Activated CD8-positive, alpha-beta memory T cell treated with anti-CD3 and anti-CD28 coated beads for 48 hours (primary cell): ENCODE measurements at regions not wholly inside any gene's neighbourhood (a gene's known extent, or its start where the extent isn't known, plus 50 kb on each side); places are given as distances from the start of the nearest gene placed in this dataset.
A peak's percentile ranks its signal among the peaks of the same experiment; 100 is the strongest.

Experiments used
- DNase-seq, 3 experiments: peaks; one replicate each; pipeline ENCODE4 v3.0.0-alpha.2; 2020; ENCODE audit warnings: low read depth in 2 of 3, low spot score in 2 of 3

DNA sequence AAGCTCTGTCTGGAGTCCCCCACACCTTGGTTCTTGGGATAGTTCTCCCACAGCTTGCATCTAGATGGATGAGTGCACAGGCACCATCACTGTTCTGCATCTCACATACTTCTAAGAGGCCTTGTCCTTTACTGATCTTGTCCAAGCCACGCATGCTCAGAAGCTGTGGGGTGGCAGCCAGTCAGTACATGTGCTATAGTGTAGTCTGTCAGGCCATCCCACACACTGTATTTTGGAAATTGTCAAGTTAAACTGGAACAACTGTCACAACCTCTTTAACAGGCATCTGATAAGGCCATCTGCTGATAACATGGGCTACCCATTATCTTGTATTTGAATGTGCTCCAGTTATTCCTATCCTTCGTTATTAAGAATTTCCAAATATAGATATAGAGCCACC, 296.5 kb upstream of the AZI2 start:
- no peak for DNase-seq

DNA sequence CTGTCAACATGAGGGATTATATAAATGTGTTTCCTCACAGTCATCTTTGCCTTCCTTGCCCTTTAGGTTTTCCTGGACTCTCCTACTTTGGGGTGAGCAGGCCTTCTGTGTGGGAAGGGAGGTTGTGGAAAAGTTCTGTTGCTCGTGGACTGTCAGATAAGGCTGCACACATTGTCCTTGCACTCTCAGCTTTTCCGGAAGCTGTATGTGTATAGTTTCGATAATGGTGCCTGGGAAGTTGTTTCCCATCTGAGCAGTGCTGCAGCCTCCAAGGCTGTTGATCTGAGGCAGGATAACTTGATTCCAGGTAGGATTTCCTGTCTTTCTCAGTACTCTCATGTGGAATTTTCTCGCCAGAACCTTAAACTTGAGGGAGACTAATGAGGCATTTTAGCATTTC, 297.8 kb upstream of the AZI2 start:
- DNase-seq: no peak

DNA sequence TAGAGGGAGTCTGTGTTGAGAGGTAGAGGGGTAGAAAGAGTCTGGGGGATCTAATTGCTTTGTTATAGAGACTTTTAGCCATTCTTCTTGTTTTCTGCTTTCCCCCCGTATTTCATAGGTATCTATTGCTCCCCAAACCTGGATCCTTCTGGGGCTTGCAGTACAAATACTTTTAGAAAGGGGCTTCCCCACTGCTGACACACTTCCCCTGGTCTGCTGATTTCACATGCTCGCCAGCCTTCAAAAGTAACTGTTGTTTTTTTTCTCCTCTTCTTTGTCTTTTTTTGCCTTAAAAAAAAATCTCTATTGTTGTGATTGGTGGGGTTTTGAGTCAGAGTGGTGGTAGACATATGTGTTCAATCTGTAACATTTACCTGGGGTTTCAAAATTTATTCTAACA, 300.6 kb upstream of the AZI2 start:
- DNase-seq: no peak

DNA sequence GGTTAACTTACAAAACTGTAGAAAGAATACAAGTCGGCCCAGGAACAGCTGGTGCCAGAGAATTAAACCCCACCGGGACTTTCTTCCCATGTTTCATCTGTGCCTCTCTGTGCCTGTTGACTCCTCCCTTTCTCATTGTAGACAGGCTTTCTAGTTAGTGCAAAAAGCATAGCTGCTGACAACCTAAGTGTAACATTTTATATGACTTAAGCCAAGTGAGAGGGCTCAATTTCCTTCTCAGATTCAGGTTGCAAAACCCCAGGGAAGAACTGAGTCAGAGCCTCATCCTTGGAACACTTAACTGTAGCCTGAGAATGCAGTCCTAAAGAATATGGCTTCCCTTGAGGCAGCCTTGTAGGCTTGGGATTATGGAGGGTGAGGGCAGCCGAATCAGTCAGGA, 302.5 kb upstream of the AZI2 start:
- DNase-seq: no peak

DNA sequence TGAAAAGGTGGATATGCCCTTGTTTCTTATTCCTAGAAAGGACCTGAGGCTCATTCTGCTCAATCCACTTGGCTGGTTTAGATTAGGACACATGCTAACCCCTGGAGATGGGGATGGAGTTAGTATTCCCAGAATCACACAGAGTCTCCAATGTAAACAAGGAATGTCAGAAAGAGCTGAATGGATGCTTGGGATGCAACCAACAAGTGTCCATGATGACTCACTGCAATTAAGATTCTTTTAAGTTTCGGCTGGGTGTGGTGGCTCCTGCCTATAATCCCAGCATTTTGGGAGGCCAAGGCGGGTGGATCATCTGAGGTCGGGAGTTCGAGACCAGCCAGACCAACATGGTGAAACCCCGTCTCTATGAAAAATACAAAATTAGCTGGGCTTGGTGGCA, 315.5 kb upstream of the AZI2 start:
- no peak for DNase-seq

DNA sequence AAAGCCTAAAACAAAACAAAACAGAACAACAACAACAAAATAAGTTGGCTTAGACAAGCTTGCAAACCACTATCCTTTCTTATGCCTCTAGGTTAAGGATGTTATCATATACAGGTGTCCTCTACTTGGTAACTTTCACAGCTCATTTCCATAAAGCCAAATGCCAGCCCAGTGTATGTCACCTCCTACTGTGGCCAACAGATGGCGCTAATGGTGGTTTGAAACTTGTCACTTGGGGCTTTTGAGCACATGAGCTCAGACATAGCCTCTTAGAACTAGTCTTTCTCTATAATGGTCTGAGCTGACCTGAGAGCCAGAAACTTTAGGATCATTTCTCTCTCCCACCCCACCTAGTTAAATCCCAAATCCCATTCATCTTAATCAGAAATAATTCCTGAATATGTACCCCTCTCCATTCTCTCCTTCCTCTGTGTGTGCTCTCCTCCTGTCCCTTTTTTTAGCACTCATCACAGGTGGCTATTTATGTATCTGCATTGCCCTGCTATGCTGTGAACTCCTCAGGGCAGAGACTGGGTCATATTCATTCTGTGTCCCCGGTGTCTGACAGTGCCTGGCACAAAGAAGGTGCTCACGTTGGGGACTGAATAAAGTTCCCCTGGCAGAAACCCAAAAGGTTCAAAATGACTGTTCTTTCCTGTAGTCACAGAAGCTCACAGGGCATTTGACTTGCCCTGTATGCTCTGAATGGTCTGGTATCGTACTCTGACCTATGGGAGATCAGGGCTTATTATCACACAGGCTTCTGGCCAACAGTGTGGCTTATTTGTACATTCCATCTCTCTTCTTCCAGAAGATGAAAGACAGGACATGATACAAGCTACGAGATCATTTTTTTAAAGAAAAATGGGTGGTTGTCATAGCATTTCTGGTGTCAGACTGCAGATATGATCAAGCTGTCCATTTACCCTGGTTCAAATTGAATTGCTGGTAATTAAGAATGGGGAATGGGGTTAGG, 319.3 kb upstream of the AZI2 start:
- DNase-seq: peak in 2 of 3 experiments; percentile 3 to 12

DNA sequence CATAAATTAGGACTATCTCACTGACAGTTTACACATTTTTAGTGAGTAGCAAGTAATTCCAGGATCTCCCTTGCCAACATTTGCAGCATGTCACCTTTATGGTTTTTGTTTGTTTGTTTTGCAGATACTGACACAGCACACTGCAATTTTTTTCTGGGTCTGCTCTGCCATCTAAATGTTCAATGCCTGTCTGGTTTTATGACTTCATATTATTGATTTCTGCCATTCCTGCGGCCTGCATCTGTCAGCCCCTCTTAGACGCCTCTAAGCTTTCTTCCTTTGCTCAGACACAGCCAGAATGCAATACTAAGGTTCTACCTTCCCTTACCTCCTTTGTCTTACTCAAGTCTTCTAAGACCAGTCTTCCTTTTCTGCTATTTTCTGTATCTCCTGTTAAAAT, 321.2 kb upstream of the AZI2 start:
- DNase-seq: no peak

DNA sequence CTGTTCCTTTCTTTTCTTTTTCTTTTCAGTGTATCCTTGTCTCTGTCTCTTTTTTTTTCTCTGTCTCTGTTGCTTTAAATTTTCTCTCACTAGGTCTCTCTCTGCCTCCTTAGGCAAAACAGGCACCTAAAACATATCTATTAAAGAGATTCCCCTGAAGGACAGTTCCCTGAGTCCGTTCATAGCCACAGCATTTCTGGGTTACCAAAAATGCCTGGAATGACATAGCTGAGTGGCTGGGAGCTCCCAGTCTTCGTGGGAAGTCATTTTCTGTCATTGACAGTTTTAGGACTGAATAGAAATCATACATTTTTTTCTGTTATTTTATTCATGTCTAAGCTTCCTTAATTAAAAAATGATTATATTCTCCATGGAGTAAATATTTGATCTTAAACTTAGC, 323.8 kb upstream of the AZI2 start:
- no peak for DNase-seq

DNA sequence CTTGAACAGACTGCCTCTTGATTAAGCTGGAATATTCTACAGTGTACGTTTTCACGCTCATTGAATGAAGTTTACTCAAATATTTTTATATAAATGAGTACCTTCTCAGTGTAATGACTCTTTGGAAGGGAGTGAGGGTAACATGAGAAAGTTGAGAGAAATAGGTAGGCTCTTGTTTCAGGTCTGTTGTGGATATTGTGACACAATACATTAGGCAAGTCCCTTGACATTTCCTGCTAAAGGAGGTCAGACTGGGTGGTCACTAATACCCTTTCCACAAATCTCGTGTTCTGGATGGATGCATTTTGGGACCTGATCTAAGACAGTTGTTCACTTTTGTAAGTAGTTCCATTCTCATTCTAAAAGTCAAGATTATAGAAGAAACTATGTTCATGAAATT, 324.8 kb upstream of the AZI2 start:
- DNase-seq: no peak

DNA sequence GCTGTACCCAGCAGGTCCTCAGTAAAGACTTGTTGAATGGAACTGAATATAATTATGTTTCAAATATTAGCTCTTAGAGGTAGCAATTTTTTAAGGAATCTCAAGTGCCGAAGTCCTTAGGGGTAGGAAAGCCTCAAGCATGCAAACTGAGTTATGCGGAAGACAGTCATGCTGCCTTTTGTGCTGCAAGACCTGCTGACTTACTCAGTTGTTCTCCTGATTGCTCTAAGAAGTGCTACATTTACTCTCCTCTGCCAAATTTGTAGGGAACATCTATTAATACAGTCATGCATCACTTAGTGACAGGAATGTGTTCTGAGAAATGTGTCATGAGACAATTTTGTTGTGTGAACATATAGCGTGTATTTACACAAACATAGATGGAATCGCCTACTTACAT, 325.6 kb upstream of the AZI2 start:
- DNase-seq: no peak

DNA sequence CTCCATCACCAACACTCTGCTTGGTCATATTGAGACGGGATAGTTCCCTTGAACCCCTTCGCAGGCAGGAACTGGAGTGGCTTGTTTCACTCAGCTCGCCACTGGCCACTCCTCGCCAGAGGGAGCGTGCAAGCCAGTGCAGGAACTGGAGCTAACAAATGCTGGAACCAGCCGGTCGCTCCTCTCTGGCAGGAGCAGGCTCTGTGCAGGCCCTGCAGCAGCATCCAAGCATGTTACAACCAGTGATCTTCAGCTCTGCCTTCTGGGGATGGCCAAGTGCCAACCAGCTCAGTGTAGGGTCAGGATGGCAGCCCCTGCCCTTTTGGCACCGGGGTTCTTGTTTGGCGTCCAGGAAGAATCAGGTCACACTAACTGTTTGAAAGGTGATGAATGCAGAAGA, 329.0 kb upstream of the AZI2 start:
- no peak for DNase-seq

DNA sequence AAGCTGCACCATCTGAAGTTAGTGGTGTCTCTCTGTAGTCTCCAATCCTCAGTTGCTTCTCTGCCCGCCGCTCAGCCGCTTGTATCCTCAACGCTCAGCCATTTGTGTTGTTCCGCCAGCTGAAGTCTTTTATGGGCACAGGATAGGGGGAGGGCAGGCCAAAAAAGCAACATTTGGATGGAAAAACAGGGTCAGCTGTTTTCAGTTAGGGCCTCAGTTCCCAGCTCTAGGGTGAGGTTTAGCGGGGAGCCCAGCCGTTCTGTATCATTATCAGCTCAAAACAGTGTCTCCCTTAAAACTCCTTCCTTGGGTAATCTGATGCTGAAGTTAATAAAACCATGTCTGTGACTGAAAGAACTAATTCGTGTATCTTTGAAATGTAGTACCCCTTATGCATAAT, 329.5 kb upstream of the AZI2 start:
- DNase-seq: no peak

DNA sequence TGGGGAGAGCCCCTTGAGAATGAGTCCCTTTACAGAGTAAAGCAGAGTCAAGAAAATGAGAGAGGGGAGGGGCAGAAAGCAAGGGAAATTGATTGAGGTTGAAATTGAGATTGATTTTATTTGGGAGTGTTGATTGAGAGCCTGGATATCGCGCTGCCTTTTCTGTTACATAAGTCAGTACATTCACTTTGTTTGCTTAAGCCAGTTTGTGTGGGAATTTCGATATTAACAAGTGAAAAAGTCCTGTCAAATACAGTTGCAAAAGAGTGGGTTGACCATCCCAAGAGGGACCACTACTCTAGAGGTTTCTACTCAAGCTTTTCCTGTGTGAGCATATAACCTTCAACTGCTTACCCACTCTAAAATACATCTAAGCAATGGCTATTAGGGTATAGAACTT, 331.4 kb upstream of the AZI2 start:
- DNase-seq: no peak

DNA sequence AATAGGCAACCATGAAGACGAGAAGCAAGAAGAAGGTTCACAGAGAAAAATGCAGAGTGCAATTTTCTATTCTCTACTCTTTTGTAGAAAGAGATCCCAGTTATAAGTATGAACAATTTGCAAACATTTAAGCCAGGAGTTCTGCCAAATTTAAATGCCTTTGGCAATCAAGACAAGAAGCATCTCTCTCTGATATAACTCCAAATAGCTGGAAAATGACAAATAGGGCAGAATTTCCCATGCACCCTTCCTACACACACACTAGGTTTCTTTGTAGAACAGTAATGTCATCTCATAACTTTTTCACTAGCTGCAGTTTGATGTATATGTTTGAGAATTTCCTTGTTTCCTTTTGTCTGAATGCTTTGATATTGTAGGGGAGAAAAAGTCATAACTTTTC, 333.5 kb upstream of the AZI2 start:
- DNase-seq: no peak

DNA sequence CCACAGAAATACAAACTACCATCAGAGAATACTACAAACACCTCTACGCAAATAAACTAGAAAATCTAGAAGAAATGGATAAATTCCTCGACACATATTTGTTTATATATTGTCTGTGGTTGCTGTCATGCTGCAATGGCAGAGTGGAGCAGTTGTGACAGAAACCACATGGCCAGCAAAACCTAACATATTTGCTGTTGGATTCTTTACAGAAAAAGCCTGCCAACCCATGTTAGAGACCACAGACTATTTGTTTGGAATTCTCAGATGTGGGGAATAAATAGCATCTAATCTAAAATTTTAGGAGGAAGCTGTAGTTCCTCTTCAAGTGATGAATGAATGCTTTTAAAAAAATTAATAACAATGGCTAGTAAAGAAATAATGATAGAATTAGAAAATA, 341.6 kb upstream of the AZI2 start:
- DNase-seq: no peak

DNA sequence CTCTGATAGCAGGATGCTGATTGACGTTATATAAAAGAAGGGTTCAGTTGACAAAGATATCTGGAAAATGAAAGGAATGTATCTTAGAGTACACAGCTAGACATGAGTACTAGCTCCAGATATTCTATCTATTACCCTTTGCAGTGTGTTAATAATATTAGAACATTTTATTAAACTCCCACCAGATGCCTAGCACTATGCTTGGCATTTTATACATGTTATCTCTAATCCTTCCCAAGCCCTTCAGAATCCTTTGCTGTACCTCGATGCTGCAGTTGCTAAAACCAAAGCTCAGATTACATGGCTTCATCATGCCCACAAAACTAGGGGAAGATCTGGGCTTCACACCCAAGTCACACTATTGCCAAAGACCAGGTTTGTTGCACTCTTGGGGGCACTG, 350.1 kb upstream of the AZI2 start:
- DNase-seq: no peak

DNA sequence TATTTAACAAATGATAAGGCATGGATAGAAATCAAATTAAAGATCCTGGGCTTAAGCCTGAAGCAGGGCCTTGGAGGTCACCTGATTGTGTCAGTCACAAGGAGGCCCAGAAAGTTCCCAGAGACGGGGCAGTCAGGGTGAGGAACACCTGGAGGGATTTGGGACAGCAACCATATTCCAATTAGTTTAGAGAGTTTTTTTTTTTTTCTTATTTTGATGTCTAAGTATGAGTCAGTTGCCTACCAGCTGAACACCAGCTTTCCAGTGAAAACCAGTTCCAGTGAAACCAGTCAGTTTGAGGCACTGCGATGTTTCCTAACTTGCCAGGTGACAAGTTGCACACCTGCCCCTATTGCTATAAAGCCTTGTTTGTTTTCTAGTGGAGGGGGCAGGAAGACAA, 350.7 kb upstream of the AZI2 start:
- no peak for DNase-seq

DNA sequence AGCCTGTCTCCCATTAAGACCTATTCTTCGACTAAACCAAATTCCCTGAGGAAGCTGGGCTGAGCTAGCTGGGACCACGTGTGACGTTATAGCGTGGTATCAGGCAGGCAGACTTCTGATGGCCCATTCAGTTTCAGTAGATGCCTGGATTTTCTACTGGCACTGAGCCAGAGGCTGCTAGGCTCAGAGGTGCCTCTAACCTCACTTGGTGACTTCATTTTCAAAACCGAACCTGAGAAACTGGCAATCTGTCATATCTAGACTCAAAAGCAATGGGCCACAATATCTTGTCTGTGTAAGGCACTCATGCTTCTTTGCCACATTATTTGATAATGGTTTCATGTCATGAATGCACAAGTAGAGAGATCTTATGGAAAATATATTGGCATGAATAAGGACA, 352.1 kb upstream of the AZI2 start:
- DNase-seq: no peak

DNA sequence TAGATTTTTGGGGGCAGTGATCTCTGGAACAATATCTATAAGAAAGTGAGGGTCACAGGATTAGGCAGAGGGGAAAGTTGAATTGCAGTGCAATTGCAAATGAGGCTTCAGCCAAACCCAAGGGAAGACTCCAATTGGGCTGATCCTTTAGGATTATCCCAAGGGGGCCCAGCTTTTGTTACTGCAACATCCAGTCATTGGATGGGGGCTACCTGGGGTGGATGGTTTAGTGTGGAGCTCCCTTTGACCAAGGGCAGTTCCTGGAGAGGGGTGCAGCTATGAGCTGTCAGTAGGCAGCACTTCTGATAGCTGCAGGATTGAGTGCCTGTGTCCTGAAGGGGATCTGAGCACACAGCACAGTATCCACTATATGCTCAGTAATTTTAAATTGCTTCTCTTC, 355.2 kb upstream of the AZI2 start:
- DNase-seq: no peak

DNA sequence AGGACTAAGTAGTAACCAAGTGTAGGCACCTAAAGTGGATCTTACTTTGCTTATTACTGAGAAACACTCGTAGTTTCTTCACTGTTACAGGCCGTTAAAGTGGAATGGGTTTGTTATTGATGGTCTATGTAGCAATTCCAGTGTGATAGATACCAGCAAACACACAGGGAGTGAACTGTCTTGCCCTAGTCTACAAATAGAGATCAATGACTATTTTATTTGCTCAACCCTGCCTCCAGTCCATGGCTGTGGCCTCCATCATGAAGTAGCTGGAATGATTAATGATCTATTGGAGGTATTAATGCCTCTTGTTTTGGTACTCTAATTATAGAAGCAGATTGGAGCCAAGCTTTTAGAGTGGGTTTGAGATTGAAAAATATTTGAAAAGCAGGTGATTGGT, 362.7 kb upstream of the AZI2 start:
- no peak for DNase-seq

DNA sequence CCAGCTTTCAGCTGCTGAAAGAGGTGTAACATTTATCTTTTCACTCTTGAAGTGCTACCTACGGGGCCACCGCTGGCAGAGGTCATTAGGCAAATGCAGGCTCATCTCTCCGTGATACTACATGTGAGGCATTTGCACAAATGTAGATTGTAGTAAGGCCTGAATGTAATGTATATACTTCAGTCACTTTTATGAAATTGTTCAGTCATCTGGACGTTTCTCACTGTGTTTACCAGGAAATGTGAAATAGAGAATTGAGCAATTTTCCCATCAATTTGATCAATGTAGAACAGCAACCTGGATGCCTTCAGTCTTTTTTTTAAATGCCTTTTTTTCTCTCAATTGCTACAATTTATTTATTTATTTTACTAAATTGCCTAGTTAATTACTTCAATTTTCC, 368.3 kb upstream of the AZI2 start:
- DNase-seq: no peak

DNA sequence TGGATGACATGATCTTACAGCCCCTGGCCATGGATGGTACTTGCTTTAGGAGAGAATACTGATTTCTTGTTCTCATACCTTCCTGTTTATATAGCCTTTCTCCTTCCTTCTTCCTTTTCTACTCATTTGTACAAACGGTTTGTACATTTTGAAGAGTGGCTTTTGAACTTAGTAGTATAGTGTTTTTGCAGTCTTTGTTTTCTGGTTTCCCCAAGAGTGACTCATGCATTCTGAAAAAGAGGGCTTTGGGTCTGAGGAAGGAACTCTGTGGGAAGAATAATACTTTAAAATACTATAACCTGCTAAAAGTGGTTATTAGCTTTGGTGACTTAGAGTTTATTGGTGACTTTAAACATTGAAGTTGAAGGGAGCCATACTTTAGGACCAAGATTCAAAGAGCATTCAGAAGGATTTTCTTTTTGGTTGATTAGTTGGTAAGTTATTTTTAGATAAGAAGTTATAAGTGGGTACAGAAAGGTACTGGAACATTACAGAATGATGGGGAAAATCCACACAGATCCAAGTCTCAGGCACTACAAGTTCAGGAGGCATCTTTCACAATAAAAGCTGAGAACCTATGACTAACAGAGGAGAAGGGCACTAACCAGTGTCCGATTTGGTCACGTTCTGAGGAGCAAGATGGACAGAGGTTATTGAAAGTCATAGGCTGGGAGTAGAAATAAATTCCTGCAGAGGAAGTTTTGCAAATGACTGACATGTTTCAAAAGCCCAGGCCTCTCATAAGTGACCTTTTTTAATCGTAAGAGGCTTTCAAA, 369.6 kb upstream of the AZI2 start:
- no peak for DNase-seq

DNA sequence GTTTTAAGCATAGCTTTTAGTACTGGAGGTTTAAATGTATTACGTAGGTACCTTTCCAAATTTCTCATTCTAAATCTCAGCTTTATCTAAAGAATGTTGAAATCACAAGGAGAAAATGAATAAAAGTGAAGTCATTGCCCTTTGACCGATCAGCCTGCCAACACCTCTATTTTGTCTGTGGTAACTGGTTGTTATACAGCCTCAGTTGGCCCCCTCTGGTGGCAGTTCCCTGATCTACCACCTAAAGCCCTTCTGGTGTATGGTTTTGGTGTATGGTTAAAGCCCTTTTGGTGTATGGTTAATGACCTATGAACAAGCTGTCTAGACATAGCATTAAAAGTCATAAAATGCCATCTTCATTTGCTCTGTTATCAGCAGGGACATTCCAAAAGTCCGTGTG, 378.2 kb upstream of the AZI2 start:
- DNase-seq: no peak
